ENCODE measurements at regions not wholly inside any gene's neighbourhood (a gene's known extent, or its start where the extent isn't known, plus 50 kb on each side); places are given as distances from the start of the nearest gene placed in this dataset.

GRCh38 chr7:8356071-8356470 is 77.3 kb upstream of the NXPH1 start:
- no TSS peak for BruUV-seq (replicated peaks)
- no peak for TF ChIP-seq CTCF (IDR thresholded peaks at IDR 0.05; ENCODE audit: unreplicated experiment)
- H3K36me3 Mint-ChIP-seq (ENCODE audit: insufficient read depth, unreplicated experiment) = no peaks in the 10 kb centered on the region
- DNase-seq = no peak
- no peak overlapping the region for H3K4me3 Mint-ChIP-seq (ENCODE audit: low read depth, unreplicated experiment)
- CTCF ChIA-PET = no interaction called here
- intact Hi-C loops (cut with micrococcal nuclease; ENCODE audit: unreplicated experiment) = no loop called here
- no peak overlapping the region for H3K27ac Mint-ChIP-seq (ENCODE audit: unreplicated experiment)
- H3K9me3 Mint-ChIP-seq (ENCODE audit: low read depth, unreplicated experiment) = no peaks in the 10 kb centered on the region
- H3K27me3 Mint-ChIP-seq (ENCODE audit: unreplicated experiment) = no peaks in the 10 kb centered on the region
- peaks cover 6% of the 10 kb centered on the region for H3K4me1 Mint-ChIP-seq (ENCODE audit: low read depth, unreplicated experiment)

- Mint-ChIP-seq H3K27me3 (ENCODE audit: unreplicated experiment) (no peaks in the 10 kb centered on the region), H3K4me3 (ENCODE audit: low read depth, unreplicated experiment) (no peak overlapping the region), H3K36me3 (ENCODE audit: insufficient read depth, unreplicated experiment) (no peaks in the 10 kb centered on the region), H3K9me3 (ENCODE audit: low read depth, unreplicated experiment) (no peaks in the 10 kb centered on the region), H3K4me1 (ENCODE audit: low read depth, unreplicated experiment) (peaks cover 11% of the 10 kb centered on the region), H3K27ac (ENCODE audit: unreplicated experiment) (no peak overlapping the region)
- DNase-seq = no peak
- CTCF ChIA-PET = interaction anchor here (0.6 kb wide), 1 partner anchor 1361 kb away, joined by 6 read pairs; no protein-coding TSS in a partner anchor
- TF ChIP-seq CTCF (IDR thresholded peaks at IDR 0.05; ENCODE audit: unreplicated experiment) = no peak
- BruUV-seq (replicated peaks) = no TSS peak
- intact Hi-C loops (cut with micrococcal nuclease; ENCODE audit: unreplicated experiment) = no loop called here
These were observed 75.9 kb upstream of the NXPH1 start for GRCh38 chr7:8357536-8357935.

GRCh38 chr7:8360564-8361153 is 72.8 kb upstream of the NXPH1 start:
- no TSS peak for BruUV-seq (replicated peaks)
- no peak for TF ChIP-seq CTCF (IDR thresholded peaks at IDR 0.05; ENCODE audit: unreplicated experiment)
- Mint-ChIP-seq H3K27ac (ENCODE audit: unreplicated experiment) (no peak overlapping the region), H3K4me3 (ENCODE audit: low read depth, unreplicated experiment) (no peak overlapping the region), H3K9me3 (ENCODE audit: low read depth, unreplicated experiment) (no peaks in the 10 kb centered on the region), H3K27me3 (ENCODE audit: unreplicated experiment) (no peaks in the 10 kb centered on the region), H3K4me1 (ENCODE audit: low read depth, unreplicated experiment) (peaks cover 11% of the 10 kb centered on the region), H3K36me3 (ENCODE audit: insufficient read depth, unreplicated experiment) (no peaks in the 10 kb centered on the region)
- no peak for DNase-seq
- CTCF ChIA-PET = interaction anchor here (0.6 to 1.2 kb wide), 3 partner anchors 46 to 648 kb away, joined by 3 to 4 read pairs (median 3); no protein-coding TSS in a partner anchor
- intact Hi-C loops (cut with micrococcal nuclease; ENCODE audit: unreplicated experiment) = no loop called here

- no peak overlapping the region for H3K27ac Mint-ChIP-seq (ENCODE audit: unreplicated experiment)
- H3K4me1 Mint-ChIP-seq (ENCODE audit: low read depth, unreplicated experiment) = peaks cover 11% of the 10 kb centered on the region
- no peaks in the 10 kb centered on the region for H3K27me3 Mint-ChIP-seq (ENCODE audit: unreplicated experiment)
- CTCF ChIA-PET = no interaction called here
- no peaks in the 10 kb centered on the region for H3K9me3 Mint-ChIP-seq (ENCODE audit: low read depth, unreplicated experiment)
- TF ChIP-seq CTCF (IDR thresholded peaks at IDR 0.05; ENCODE audit: unreplicated experiment) = no peak
- no peaks in the 10 kb centered on the region for H3K36me3 Mint-ChIP-seq (ENCODE audit: insufficient read depth, unreplicated experiment)
- no peak for DNase-seq
- BruUV-seq (replicated peaks) = no TSS peak
- intact Hi-C loops (cut with micrococcal nuclease; ENCODE audit: unreplicated experiment) = no loop called here
- no peak overlapping the region for H3K4me3 Mint-ChIP-seq (ENCODE audit: low read depth, unreplicated experiment)
These were observed 70.6 kb upstream of the NXPH1 start for GRCh38 chr7:8362723-8363369.

Measured in Calu3 (cell line).